GM12865 (cell line): ENCODE measurements at regions not wholly inside any gene's neighbourhood (a gene's known extent, or its start where the extent isn't known, plus 50 kb on each side); places are given as distances from the start of the nearest gene placed in this dataset.
"Not testable (repeated sequence)": the region's sequence is repeated elsewhere in the genome, so short reads cannot be mapped to it uniquely, and the experiment has no call there.

ENCODE experiments used
- DNase-seq: peaks from one replicate; pipeline ENCODE4 v3.0.0; 2010; ENCODE audit warnings: low read depth
- H3K4me3 ChIP-seq: 2 replicates; pipeline ENCODE4 v1.5.1; 2011; ENCODE audit warnings: mild to moderate bottlenecking, low read depth, low read length, control low read depth
- TF ChIP-seq, protein P1 (sequence below): IDR thresholded peaks from 2 replicates; pipeline ENCODE4 v1.5.1; 2011; ENCODE audit warnings: low read length, control low read depth, low read depth, inconsistent platforms; ENCODE audit not compliant: insufficient read depth; ENCODE audit errors: missing control alignments

DNA sequence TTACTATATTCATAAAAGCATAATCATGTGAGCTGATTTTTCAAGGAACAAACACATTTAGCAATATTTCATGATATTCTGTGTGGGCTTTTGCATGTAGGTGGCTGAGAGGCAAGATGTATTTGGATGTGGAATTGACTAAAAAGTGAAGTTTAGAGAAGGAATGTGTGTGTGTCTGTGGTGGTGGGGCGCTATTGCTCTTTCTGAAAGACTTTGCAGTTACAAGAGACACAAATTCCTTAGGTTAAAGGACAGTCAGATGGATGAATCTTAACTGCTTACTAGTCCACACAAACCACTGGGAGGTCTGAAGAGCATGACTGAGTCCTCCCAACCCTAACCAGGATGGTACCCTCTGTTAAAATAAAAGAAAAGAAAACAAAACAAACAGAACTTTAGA, 200.1 kb downstream of the SDHAF3 start:
- no peak overlapping the region for H3K4me3 ChIP-seq
- no peak for DNase-seq
- TF ChIP-seq, protein P1, sequence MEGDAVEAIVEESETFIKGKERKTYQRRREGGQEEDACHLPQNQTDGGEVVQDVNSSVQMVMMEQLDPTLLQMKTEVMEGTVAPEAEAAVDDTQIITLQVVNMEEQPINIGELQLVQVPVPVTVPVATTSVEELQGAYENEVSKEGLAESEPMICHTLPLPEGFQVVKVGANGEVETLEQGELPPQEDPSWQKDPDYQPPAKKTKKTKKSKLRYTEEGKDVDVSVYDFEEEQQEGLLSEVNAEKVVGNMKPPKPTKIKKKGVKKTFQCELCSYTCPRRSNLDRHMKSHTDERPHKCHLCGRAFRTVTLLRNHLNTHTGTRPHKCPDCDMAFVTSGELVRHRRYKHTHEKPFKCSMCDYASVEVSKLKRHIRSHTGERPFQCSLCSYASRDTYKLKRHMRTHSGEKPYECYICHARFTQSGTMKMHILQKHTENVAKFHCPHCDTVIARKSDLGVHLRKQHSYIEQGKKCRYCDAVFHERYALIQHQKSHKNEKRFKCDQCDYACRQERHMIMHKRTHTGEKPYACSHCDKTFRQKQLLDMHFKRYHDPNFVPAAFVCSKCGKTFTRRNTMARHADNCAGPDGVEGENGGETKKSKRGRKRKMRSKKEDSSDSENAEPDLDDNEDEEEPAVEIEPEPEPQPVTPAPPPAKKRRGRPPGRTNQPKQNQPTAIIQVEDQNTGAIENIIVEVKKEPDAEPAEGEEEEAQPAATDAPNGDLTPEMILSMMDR: no peak

DNA sequence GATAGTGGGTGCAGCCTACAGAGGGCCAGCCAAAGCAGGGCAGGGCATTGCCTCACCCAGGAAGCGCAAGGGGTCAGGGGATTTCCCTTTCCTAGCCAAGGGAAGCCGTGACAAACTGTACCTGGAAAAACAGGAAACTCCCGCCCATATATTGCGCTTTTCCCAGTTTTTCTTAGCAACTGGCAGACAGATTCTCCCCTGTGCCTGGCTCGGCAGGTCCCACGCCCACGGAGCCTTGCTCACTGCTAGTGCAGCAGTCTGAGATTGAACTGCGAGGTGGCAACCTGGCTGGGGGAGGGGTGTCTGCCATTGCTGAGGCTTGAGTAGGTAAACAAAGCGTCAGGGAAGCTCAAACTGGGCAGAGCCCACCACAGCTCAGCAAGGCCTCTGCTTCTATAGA, 212.4 kb downstream of the SDHAF3 start:
- not testable (repeated sequence) for H3K4me3 ChIP-seq, DNase-seq

DNA sequence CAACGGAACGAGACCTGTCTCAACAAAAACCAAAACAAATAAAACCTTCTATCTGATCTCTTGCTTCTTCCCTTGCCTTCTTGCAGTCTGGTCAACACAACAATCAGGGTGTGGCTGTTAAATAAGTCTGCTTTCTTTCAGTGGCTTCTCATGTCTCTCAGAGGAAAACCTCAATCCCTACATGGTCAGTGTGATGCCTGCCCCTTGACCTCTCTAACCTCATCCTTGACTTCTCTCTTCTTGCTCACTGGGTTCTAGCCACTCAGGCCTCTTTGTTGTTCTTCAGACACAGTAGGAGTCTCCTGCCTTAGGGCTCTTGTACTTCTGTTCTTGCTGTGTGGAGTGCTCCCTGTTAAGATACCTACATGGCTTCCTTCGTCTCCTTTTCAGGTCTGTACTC, 220.4 kb downstream of the SDHAF3 start:
- TF ChIP-seq, protein P1: no peak
- H3K4me3 ChIP-seq: no peak overlapping the region
- DNase-seq: no peak

DNA sequence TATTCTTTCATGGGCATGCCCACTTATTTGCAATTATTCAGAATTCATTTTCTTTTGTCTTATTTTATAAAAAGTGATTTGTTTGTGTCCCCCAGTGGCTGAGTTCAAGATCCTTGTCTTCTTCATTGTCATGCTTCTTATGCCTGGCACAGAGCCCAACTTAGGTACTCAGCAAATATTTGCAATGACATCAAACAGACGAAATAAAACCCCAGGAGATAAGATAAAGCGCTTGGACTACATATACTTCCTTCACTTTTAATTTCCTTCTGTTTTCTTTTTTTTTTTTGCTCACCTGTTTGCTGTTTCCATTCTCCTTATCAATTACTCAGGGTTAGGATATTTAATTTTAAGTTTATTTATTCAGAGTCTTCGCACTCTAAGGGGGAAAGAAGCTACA, 225.0 kb downstream of the SDHAF3 start:
- TF ChIP-seq, protein P1: no peak
- no peak overlapping the region for H3K4me3 ChIP-seq
- DNase-seq: no peak

DNA sequence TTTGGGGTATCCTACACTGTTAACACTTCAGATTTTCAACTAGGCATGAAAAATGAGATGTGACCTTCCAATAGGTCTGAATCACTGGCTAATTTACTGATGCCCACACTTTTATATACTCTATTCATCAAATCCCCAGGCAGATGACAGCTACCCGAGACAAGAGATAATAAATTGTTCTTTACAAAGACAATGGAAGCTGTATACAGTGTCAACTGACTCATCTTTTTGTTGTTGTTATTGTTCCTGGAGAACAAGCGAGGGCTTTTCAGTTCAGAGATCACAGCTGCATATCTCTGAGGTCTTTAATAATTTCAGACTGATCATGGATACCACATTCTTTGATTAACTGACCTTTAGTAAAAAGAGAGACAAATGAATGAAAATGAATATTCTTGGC, 228.9 kb downstream of the SDHAF3 start:
- TF ChIP-seq, protein P1: no peak
- DNase-seq: no peak
- H3K4me3 ChIP-seq: no peak overlapping the region

DNA sequence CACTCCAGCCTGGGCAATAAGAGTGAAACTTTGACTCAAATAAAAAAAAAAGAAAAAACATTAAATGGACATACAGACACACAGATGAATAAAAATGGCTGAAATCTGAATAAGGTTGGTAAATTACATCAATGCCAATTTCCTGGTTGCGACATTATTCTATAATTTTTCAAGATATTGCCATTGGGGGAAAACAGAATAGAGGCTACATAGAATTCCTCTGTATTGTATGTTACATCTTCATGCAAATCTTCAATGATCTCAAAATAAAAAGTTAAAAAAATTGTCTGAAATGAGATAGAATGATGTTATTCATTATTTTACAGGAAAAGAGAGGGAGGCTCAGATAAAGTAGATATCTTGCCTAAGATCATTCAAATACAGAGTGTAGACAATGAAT, 234.0 kb downstream of the SDHAF3 start:
- no peak overlapping the region for H3K4me3 ChIP-seq
- TF ChIP-seq, protein P1: no peak
- no peak for DNase-seq

DNA sequence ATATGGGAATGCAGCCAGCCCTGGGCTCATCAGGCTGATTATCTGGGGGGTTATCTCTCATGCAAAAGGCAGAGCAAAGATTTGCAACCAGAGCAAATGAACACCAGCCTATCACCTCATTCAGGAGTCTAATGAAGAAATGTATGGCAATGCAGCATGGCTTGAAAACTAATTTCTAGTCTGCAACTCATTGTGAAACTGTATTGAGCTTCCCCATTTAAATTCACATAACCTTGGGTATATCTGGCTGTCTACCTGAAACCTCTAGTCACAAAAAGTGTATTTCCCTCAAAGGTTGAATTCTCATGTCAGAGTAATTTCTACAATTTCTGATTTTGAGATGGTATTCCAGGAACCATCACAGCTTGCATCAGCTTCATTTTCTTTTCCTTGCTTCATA, 240.0 kb downstream of the SDHAF3 start:
- H3K4me3 ChIP-seq: no peak overlapping the region
- TF ChIP-seq, protein P1: no peak
- no peak for DNase-seq

DNA sequence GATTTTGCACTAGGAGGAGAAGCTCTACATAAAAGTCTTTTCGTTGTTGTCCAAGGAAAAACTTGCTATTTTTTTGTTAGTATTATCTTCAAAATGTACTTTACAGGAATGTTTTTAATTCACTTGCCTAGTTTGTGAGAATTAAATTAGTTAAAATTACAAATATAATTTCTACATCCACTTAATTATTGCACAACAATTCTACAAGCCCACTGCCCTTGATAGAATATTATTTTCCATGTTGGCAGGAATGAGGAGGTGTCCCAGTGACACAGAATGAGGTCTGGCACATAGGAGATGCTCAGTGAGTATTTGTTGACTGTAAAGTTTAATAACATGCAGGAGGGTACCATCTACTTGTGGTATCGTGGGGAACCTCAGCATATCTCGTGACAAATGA, 255.4 kb downstream of the SDHAF3 start:
- TF ChIP-seq, protein P1: no peak
- no peak for DNase-seq
- H3K4me3 ChIP-seq: no peak overlapping the region
